IMR-90 (cell line): ENCODE measurements at regions not wholly inside any gene's neighbourhood (a gene's known extent, or its start where the extent isn't known, plus 50 kb on each side); places are given as distances from the start of the nearest gene placed in this dataset.

Experiments
- ATAC-seq: fragments of 200-7000 bp; cut with Tn5 transposase; 2 replicates; pipeline ENCODE4 v1.9.1; 2020; ENCODE audit warnings: low read depth, mild to moderate bottlenecking, moderate library complexity
- BruUV-seq: library from RNA; stranded (reverse); fragments of 400-500 nt; replicated peaks from 2 replicates; lab custom pipeline; 2021; lab: Mats Ljungman, UMichigan
- CTCF ChIA-PET: fragments of 300-600 bp; formaldehyde crosslinking; extraction: SDS; loops from one replicate; lab custom pipeline; 2021; ENCODE audit warnings: antibody characterized with exemption; lab: Yijun Ruan, JAX
- POLR2A ChIA-PET: fragments of 300-600 bp; sonication (Branson Sonifier 250); formaldehyde crosslinking; loops from one replicate; lab custom pipeline; 2022; ENCODE audit warnings: antibody characterized with exemption; ENCODE audit not compliant: unreplicated experiment; lab: Charles Lee
- DNase-seq: peaks from one replicate; pipeline ENCODE4 v3.0.0; 2013
- H2AFZ ChIP-seq: replicated peaks from 2 replicates; pipeline ENCODE3; 2013; ENCODE audit warnings: low read length, mild to moderate bottlenecking; ENCODE audit not compliant: poor library complexity
- H2AK5ac ChIP-seq: 2 replicates; pipeline ENCODE4 v1.6.1; 2013; ENCODE audit warnings: low read depth, low read length, inconsistent platforms
- H2AK9ac ChIP-seq: replicated peaks from 2 replicates; pipeline ENCODE3; 2013; ENCODE audit warnings: mild to moderate bottlenecking, low read depth, low read length, moderate library complexity; ENCODE audit not compliant: poor library complexity
- H2BK120ac ChIP-seq: 2 replicates; pipeline ENCODE4 v1.6.1; 2013; ENCODE audit warnings: low read depth, low read length, inconsistent platforms
- H2BK15ac ChIP-seq: 3 replicates; pipeline ENCODE4 v1.6.1; 2013; ENCODE audit warnings: low read depth, low read length, inconsistent platforms
- H2BK20ac ChIP-seq: 2 replicates; pipeline ENCODE4 v1.6.1; 2013; ENCODE audit warnings: low read depth, mild to moderate bottlenecking, inconsistent platforms, low read length, moderate library complexity
- H2BK5ac ChIP-seq: 2 replicates; pipeline ENCODE4 v1.6.1; 2013; ENCODE audit warnings: mild to moderate bottlenecking, low read depth, low read length, inconsistent platforms; ENCODE audit not compliant: poor library complexity, severe bottlenecking
- H3K14ac ChIP-seq: replicated peaks from 2 replicates; pipeline ENCODE4 v1.6.1; 2013; ENCODE audit warnings: low read depth, low read length, inconsistent platforms
- H3K18ac ChIP-seq: 2 replicates; pipeline ENCODE4 v1.6.1; 2013; ENCODE audit warnings: low read depth, low read length, control low read depth
- H3K23ac ChIP-seq: 2 replicates; pipeline ENCODE4 v1.6.1; 2013; ENCODE audit warnings: low read depth, low read length, inconsistent platforms
- H3K27ac ChIP-seq: 2 replicates; pipeline ENCODE4 v1.5.1; 2013; ENCODE audit warnings: mild to moderate bottlenecking, control low read depth, low read length; ENCODE audit not compliant: insufficient read depth
- H3K27me3 ChIP-seq: 2 replicates; pipeline ENCODE4 v1.6.1; 2013; ENCODE audit warnings: low read length; ENCODE audit not compliant: control insufficient read depth, insufficient read depth
- H3K36me3 ChIP-seq: 2 replicates; pipeline ENCODE4 v1.6.1; 2013; ENCODE audit warnings: low read length, mixed read lengths; ENCODE audit not compliant: control insufficient read depth, insufficient read depth
- H3K4ac ChIP-seq: 2 replicates; pipeline ENCODE4 v1.6.1; 2013; ENCODE audit warnings: low read depth, low read length, inconsistent platforms
- H3K4me1 ChIP-seq: 2 replicates; pipeline ENCODE4 v1.6.1; 2013; ENCODE audit warnings: low read length, mixed read lengths; ENCODE audit not compliant: control insufficient read depth, insufficient read depth
- H3K4me2 ChIP-seq: 2 replicates; pipeline ENCODE4 v1.6.1; 2013; ENCODE audit warnings: low read depth, mild to moderate bottlenecking, control low read depth, low read length, moderate library complexity
- H3K4me3 ChIP-seq: 2 replicates; pipeline ENCODE4 v1.5.1; 2013; ENCODE audit warnings: low read depth, mild to moderate bottlenecking, control low read depth, low read length, moderate library complexity; ENCODE audit not compliant: insufficient read depth
- H3K56ac ChIP-seq: 2 replicates; pipeline ENCODE4 v1.6.1; 2013; ENCODE audit warnings: low read length, inconsistent platforms; ENCODE audit not compliant: insufficient read depth; ENCODE audit errors: extremely low read depth
- H3K79me1 ChIP-seq, 2 experiments: 2 replicates each; pipeline ENCODE4 v1.6.1; 2013; ENCODE audit warnings: low read length in 2 of 2, inconsistent platforms in 1 of 2, low read depth in 1 of 2
- H3K9ac ChIP-seq: 2 replicates; pipeline ENCODE4 v1.6.1; 2013; ENCODE audit warnings: low read depth, low read length, control low read depth
- H3K9me1 ChIP-seq: 2 replicates; pipeline ENCODE4 v1.6.1; 2013; ENCODE audit warnings: low read length, inconsistent platforms; ENCODE audit not compliant: insufficient read depth
- H3K9me3 ChIP-seq: 2 replicates; pipeline ENCODE4 v1.6.1; 2013; ENCODE audit warnings: low read length; ENCODE audit not compliant: control insufficient read depth, insufficient read depth
- H4K20me1 ChIP-seq: 2 replicates; pipeline ENCODE4 v1.6.1; 2013; ENCODE audit warnings: low read length, inconsistent platforms; ENCODE audit not compliant: insufficient read depth
- H4K5ac ChIP-seq: 2 replicates; pipeline ENCODE4 v1.6.1; 2013; ENCODE audit warnings: mild to moderate bottlenecking, low read depth, low read length, control low read depth
- H4K8ac ChIP-seq, 2 experiments: 2 replicates each; pipeline ENCODE4 v1.6.1; 2013; ENCODE audit warnings: low read depth in 2 of 2, low read length in 2 of 2, control low read depth in 1 of 2, inconsistent platforms in 1 of 2
- H4K91ac ChIP-seq: 2 replicates; pipeline ENCODE4 v1.6.1; 2013; ENCODE audit warnings: low read depth, low read length, inconsistent platforms; ENCODE audit not compliant: insufficient read depth
- BHLHE40 ChIP-seq: fragments of 150-350 bp; IDR thresholded peaks from 2 replicates; pipeline ENCODE4 v1.6.1; 2016; ENCODE audit warnings: mild to moderate bottlenecking, low read depth, low read length
- CHD1 ChIP-seq: IDR thresholded peaks from 2 replicates; pipeline ENCODE4 v1.6.1; 2012; ENCODE audit warnings: low read depth, low read length, improper control_type of control experiment
- MAZ ChIP-seq: IDR thresholded peaks from 2 replicates; pipeline ENCODE4 v1.6.1; 2012; ENCODE audit warnings: low read depth, mild to moderate bottlenecking, low read length, improper control_type of control experiment, moderate library complexity, borderline replicate concordance
- MXI1 ChIP-seq: IDR thresholded peaks from 2 replicates; pipeline ENCODE4 v1.6.1; 2012; ENCODE audit warnings: low read depth, mild to moderate bottlenecking, low read length, moderate library complexity, borderline replicate concordance
- WGBS, 2 experiments: methylation state at CpG; one replicate each; pipeline versions ENCODE4 v1.1.5 to v1.1.7; 2013; ENCODE audit warnings: missing lambda C conversion rate in 2 of 2; ENCODE audit not compliant: insufficient read length in 1 of 2; ENCODE audit errors: extremely low coverage in 2 of 2; 5-methylcytosine and 5-hydroxymethylcytosine counted together
- dilution Hi-C: fragments of 300-500 bp; cut with HindIII; formaldehyde crosslinking; loops from one replicate; pipeline ENCODE4 v1.14.3; 2018; ENCODE audit warnings: low sequenced_read_pairs; ENCODE audit not compliant: unreplicated experiment
- in situ Hi-C: fragments of 300-500 bp; cut with MboI; formaldehyde crosslinking; loops from 3 replicates; pipeline ENCODE4 v1.14.3; 2019; ENCODE audit warnings: low sequenced_read_pairs, inconsistent platforms, mixed read lengths
- intact Hi-C: fragments of 100-400 bp; cut with micrococcal nuclease; formaldehyde crosslinking; loops from 2 replicates; pipeline ENCODE4 v1.10.0; 2022

GRCh38 chr2:206390181-206390580, 53.2 kb upstream of the ADAM23 start:
- H2AFZ ChIP-seq, result no peak overlapping the region
- no peak overlapping the region for H3K4ac ChIP-seq
- TF ChIP-seq MAZ (no peak), BHLHE40 (no peak), CHD1 (no peak), MXI1 (no peak)
- H3K79me1 ChIP-seq, result no peaks in the 10 kb centered on the region
- dilution Hi-C loops (no loop called here), in situ Hi-C loops (no loop called here), intact Hi-C loops (loop anchor here (5.0 kb wide), 1 partner anchor 302 kb away; no protein-coding TSS in a partner anchor)
- H2BK20ac ChIP-seq, result no peak overlapping the region
- no peaks in the 10 kb centered on the region for H3K4me1 ChIP-seq
- H3K9ac ChIP-seq, result no peak overlapping the region
- no peak overlapping the region for H2BK15ac ChIP-seq
- no peak overlapping the region for H2AK5ac ChIP-seq
- H3K9me1 ChIP-seq, result no peaks in the 10 kb centered on the region
- ChIA-PET CTCF (no interaction called here), POLR2A (no interaction called here)
- H3K4me3 ChIP-seq, result no peak overlapping the region
- H2BK5ac ChIP-seq, result no peak overlapping the region
- no peak overlapping the region for H3K18ac ChIP-seq
- no peaks in the 10 kb centered on the region for H3K9me3 ChIP-seq
- H3K4me2 ChIP-seq, result no peak overlapping the region
- H3K23ac ChIP-seq, result no peak overlapping the region
- H2BK120ac ChIP-seq, result no peak overlapping the region
- DNase-seq (no peak), ATAC-seq (no peak)
- H3K14ac ChIP-seq, result no peak overlapping the region
- no CpG with 5 or more reads among the region's 2 CpGs for WGBS, 2 experiments
- BruUV-seq, result no TSS peak
- no peaks in the 10 kb centered on the region for H3K36me3 ChIP-seq
- no peaks in the 10 kb centered on the region for H4K20me1 ChIP-seq
- H4K8ac ChIP-seq, result no peak overlapping the region
- no peak overlapping the region for H2AK9ac ChIP-seq
- no peak overlapping the region for H4K5ac ChIP-seq
- no peak overlapping the region for H4K91ac ChIP-seq
- H3K56ac ChIP-seq, result no peak overlapping the region
- H3K27ac ChIP-seq, result no peak overlapping the region
- no peaks in the 10 kb centered on the region for H3K27me3 ChIP-seq
